Gastroesophageal sphincter (tissue), 3 donors: ENCODE measurements at regions not wholly inside any gene's neighbourhood (a gene's known extent, or its start where the extent isn't known, plus 50 kb on each side); places are given as distances from the start of the nearest gene placed in this dataset.

ENCODE experiments used
- EP300 ChIP-seq: sonication (generic); formaldehyde crosslinking; IDR thresholded peaks from one replicate; pipeline ENCODE4 v1.6.1; 2017; ENCODE audit warnings: antibody characterized with exemption, mild to moderate bottlenecking
- POLR2A ChIP-seq, 2 donors: fragments of 450-650 bp; IDR thresholded peaks; one replicate each; pipeline ENCODE4 v1.6.1; 2017; ENCODE audit warnings: antibody characterized with exemption in 2 of 2, mild to moderate bottlenecking in 2 of 2, moderate library complexity in 1 of 2
- POLR2AphosphoS5 ChIP-seq: sonication (generic); formaldehyde crosslinking; IDR thresholded peaks from one replicate; pipeline ENCODE4 v1.6.1; 2017; ENCODE audit warnings: antibody characterized with exemption
- TF ChIP-seq, protein P1 (sequence below), 4 experiments: fragments of 200-600 bp in 2 of 4; fragments of 450-650 bp in 2 of 4; sonication (generic) in 1 of 4; IDR thresholded peaks; one replicate each; pipeline ENCODE4 v1.5.1; 2017 to 2019; ENCODE audit warnings: antibody characterized with exemption in 4 of 4, mild to moderate bottlenecking in 2 of 4, moderate library complexity in 2 of 4

DNA sequence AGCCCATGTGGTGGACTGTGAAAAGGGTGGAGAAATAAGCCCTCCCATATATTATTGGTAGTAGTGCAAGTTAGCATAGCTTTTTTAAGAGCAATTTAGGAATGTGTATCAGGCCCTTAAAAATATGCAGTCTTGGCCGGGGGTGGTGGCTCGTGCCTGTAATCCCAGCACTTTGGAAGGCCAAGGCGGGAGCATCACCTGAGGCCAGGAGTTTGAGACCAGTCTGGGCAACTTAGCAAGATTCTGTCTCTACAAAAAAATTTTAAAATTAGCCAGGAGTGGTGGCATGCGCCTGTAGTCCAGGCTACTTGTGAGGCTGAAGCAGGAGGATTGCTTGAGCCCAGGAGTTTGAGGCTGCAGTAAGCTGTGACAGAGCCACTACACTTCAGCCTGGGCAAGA, 64.2 kb upstream of the BCAT1 start:
- TF ChIP-seq, protein P1, sequence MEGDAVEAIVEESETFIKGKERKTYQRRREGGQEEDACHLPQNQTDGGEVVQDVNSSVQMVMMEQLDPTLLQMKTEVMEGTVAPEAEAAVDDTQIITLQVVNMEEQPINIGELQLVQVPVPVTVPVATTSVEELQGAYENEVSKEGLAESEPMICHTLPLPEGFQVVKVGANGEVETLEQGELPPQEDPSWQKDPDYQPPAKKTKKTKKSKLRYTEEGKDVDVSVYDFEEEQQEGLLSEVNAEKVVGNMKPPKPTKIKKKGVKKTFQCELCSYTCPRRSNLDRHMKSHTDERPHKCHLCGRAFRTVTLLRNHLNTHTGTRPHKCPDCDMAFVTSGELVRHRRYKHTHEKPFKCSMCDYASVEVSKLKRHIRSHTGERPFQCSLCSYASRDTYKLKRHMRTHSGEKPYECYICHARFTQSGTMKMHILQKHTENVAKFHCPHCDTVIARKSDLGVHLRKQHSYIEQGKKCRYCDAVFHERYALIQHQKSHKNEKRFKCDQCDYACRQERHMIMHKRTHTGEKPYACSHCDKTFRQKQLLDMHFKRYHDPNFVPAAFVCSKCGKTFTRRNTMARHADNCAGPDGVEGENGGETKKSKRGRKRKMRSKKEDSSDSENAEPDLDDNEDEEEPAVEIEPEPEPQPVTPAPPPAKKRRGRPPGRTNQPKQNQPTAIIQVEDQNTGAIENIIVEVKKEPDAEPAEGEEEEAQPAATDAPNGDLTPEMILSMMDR (IDR thresholded peaks at IDR 0.05), result no peak
- no peak for TF ChIP-seq POLR2AphosphoS5
- no peak for TF ChIP-seq POLR2A (IDR thresholded peaks at IDR 0.05)
- TF ChIP-seq EP300, result no peak
